ENCODE measurements at regions not wholly inside any gene's neighbourhood (a gene's known extent, or its start where the extent isn't known, plus 50 kb on each side); places are given as distances from the start of the nearest gene placed in this dataset.

GRCh38 chr13:79770056-79770455 is 289.1 kb downstream of the NDFIP2 start:
- Mint-ChIP-seq H3K36me3 (ENCODE audit: low read depth) (no peaks in the 10 kb centered on the region), H3K4me3 (no peak overlapping the region), H3K9me3 (ENCODE audit: insufficient read depth) (no peaks in the 10 kb centered on the region), H3K4me1 (ENCODE audit: low read depth) (no peaks in the 10 kb centered on the region), H3K27ac (no peak overlapping the region), H3K27me3 (ENCODE audit: low read depth) (no peaks in the 10 kb centered on the region)
- POLR2A ChIA-PET, result no interaction called here
- DNase-seq (no peak), ATAC-seq (no peak)
- CTCF ChIA-PET, result no interaction called here

GRCh38 chr13:79767126-79767525 is 286.2 kb downstream of the NDFIP2 start:
- ATAC-seq, result no peak
- no peaks in the 10 kb centered on the region for H3K36me3 Mint-ChIP-seq (ENCODE audit: low read depth)
- no peak for DNase-seq
- H3K4me1 Mint-ChIP-seq (ENCODE audit: low read depth), result no peaks in the 10 kb centered on the region
- no peaks in the 10 kb centered on the region for H3K9me3 Mint-ChIP-seq (ENCODE audit: insufficient read depth)
- H3K27ac Mint-ChIP-seq, result no peak overlapping the region
- no peak overlapping the region for H3K4me3 Mint-ChIP-seq
- ChIA-PET CTCF (no interaction called here), POLR2A (no interaction called here)
- H3K27me3 Mint-ChIP-seq (ENCODE audit: low read depth), result no peaks in the 10 kb centered on the region

GRCh38 chr13:79765331-79765730 is 284.4 kb downstream of the NDFIP2 start:
- Mint-ChIP-seq H3K27me3 (ENCODE audit: low read depth) (no peaks in the 10 kb centered on the region), H3K4me1 (ENCODE audit: low read depth) (no peaks in the 10 kb centered on the region), H3K27ac (no peak overlapping the region), H3K9me3 (ENCODE audit: insufficient read depth) (no peaks in the 10 kb centered on the region), H3K36me3 (ENCODE audit: low read depth) (no peaks in the 10 kb centered on the region), H3K4me3 (no peak overlapping the region)
- POLR2A ChIA-PET, result no interaction called here
- DNase-seq, result no peak
- CTCF ChIA-PET, result no interaction called here
- ATAC-seq, result no peak

GRCh38 chr13:79749984-79750551 is 269.1 kb downstream of the NDFIP2 start:
- Mint-ChIP-seq H3K4me1 (ENCODE audit: low read depth) (no peaks in the 10 kb centered on the region), H3K9me3 (ENCODE audit: insufficient read depth) (no peaks in the 10 kb centered on the region), H3K27me3 (ENCODE audit: low read depth) (no peaks in the 10 kb centered on the region), H3K4me3 (no peak overlapping the region), H3K36me3 (ENCODE audit: low read depth) (no peaks in the 10 kb centered on the region), H3K27ac (no peak overlapping the region)
- DNase-seq, result no peak
- CTCF ChIA-PET, result no interaction called here
- POLR2A ChIA-PET, result no interaction called here
- no peak for ATAC-seq

- POLR2A ChIA-PET, result no interaction called here
These were observed 268.6 kb downstream of the NDFIP2 start for GRCh38 chr13:79749566-79749965.

GRCh38 chr13:79745081-79745480 is 264.1 kb downstream of the NDFIP2 start:
- H3K4me3 Mint-ChIP-seq, result no peak overlapping the region
- no peaks in the 10 kb centered on the region for H3K27me3 Mint-ChIP-seq (ENCODE audit: low read depth)
- no peaks in the 10 kb centered on the region for H3K4me1 Mint-ChIP-seq (ENCODE audit: low read depth)
- no peaks in the 10 kb centered on the region for H3K36me3 Mint-ChIP-seq (ENCODE audit: low read depth)
- ChIA-PET CTCF (no interaction called here), POLR2A (no interaction called here)
- ATAC-seq, result no peak
- H3K27ac Mint-ChIP-seq, result no peak overlapping the region
- DNase-seq, result no peak
- H3K9me3 Mint-ChIP-seq (ENCODE audit: insufficient read depth), result no peaks in the 10 kb centered on the region

More at GRCh38 chr13:79749566-79749965, 268.6 kb downstream of the NDFIP2 start:
- Mint-ChIP-seq H3K27me3 (ENCODE audit: low read depth) (no peaks in the 10 kb centered on the region), H3K9me3 (ENCODE audit: insufficient read depth) (no peaks in the 10 kb centered on the region), H3K4me1 (ENCODE audit: low read depth) (no peaks in the 10 kb centered on the region), H3K36me3 (ENCODE audit: low read depth) (no peaks in the 10 kb centered on the region), H3K27ac (no peak overlapping the region), H3K4me3 (no peak overlapping the region)
- ATAC-seq (no peak), DNase-seq (no peak)
- CTCF ChIA-PET, result no interaction called here

GRCh38 chr13:79742923-79743322 is 262.0 kb downstream of the NDFIP2 start:
- H3K36me3 Mint-ChIP-seq (ENCODE audit: low read depth), result no peaks in the 10 kb centered on the region
- POLR2A ChIA-PET, result no interaction called here
- DNase-seq, result no peak
- no peak overlapping the region for H3K27ac Mint-ChIP-seq
- no peaks in the 10 kb centered on the region for H3K4me1 Mint-ChIP-seq (ENCODE audit: low read depth)
- ATAC-seq, result no peak
- H3K4me3 Mint-ChIP-seq, result no peak overlapping the region
- CTCF ChIA-PET, result no interaction called here
- H3K9me3 Mint-ChIP-seq (ENCODE audit: insufficient read depth), result no peaks in the 10 kb centered on the region
- no peaks in the 10 kb centered on the region for H3K27me3 Mint-ChIP-seq (ENCODE audit: low read depth)

- ChIA-PET CTCF (no interaction called here), POLR2A (no interaction called here)
- H3K4me3 Mint-ChIP-seq, result no peak overlapping the region
- H3K36me3 Mint-ChIP-seq (ENCODE audit: low read depth), result no peaks in the 10 kb centered on the region
- H3K27ac Mint-ChIP-seq, result no peak overlapping the region
- H3K4me1 Mint-ChIP-seq (ENCODE audit: low read depth), result no peaks in the 10 kb centered on the region
- H3K27me3 Mint-ChIP-seq (ENCODE audit: low read depth), result no peaks in the 10 kb centered on the region
- ATAC-seq (no peak), DNase-seq (no peak)
- no peaks in the 10 kb centered on the region for H3K9me3 Mint-ChIP-seq (ENCODE audit: insufficient read depth)
These were observed 260.0 kb downstream of the NDFIP2 start for GRCh38 chr13:79740991-79741390.

- ATAC-seq, result no peak
- DNase-seq, result no peak
- peaks cover 3% of the 10 kb centered on the region for H3K27me3 Mint-ChIP-seq (ENCODE audit: low read depth)
- H3K4me3 Mint-ChIP-seq, result no peak overlapping the region
- CTCF ChIA-PET, result no interaction called here
- POLR2A ChIA-PET, result no interaction called here
- no peaks in the 10 kb centered on the region for H3K9me3 Mint-ChIP-seq (ENCODE audit: insufficient read depth)
- H3K27ac Mint-ChIP-seq, result no peak overlapping the region
- H3K36me3 Mint-ChIP-seq (ENCODE audit: low read depth), result no peaks in the 10 kb centered on the region
- no peaks in the 10 kb centered on the region for H3K4me1 Mint-ChIP-seq (ENCODE audit: low read depth)
These were observed 255.4 kb downstream of the NDFIP2 start for GRCh38 chr13:79736356-79736755.

- Mint-ChIP-seq H3K9me3 (ENCODE audit: insufficient read depth) (no peaks in the 10 kb centered on the region), H3K4me1 (ENCODE audit: low read depth) (no peaks in the 10 kb centered on the region), H3K27ac (no peak overlapping the region), H3K4me3 (no peak overlapping the region), H3K36me3 (ENCODE audit: low read depth) (no peaks in the 10 kb centered on the region), H3K27me3 (ENCODE audit: low read depth) (peaks cover 3% of the 10 kb centered on the region)
- ChIA-PET POLR2A (no interaction called here), CTCF (no interaction called here)
- no peak for DNase-seq
- ATAC-seq, result no peak
These were observed 254.3 kb downstream of the NDFIP2 start for GRCh38 chr13:79735228-79735627.

- H3K27ac Mint-ChIP-seq, result no peak overlapping the region
- peaks cover 3% of the 10 kb centered on the region for H3K27me3 Mint-ChIP-seq (ENCODE audit: low read depth)
- ATAC-seq (no peak), DNase-seq (no peak)
- no peak overlapping the region for H3K4me3 Mint-ChIP-seq
- ChIA-PET CTCF (no interaction called here), POLR2A (no interaction called here)
- H3K9me3 Mint-ChIP-seq (ENCODE audit: insufficient read depth), result no peaks in the 10 kb centered on the region
- H3K36me3 Mint-ChIP-seq (ENCODE audit: low read depth), result no peaks in the 10 kb centered on the region
- H3K4me1 Mint-ChIP-seq (ENCODE audit: low read depth), result no peaks in the 10 kb centered on the region
These were observed 246.1 kb downstream of the NDFIP2 start for GRCh38 chr13:79727086-79727485.

- Mint-ChIP-seq H3K36me3 (ENCODE audit: low read depth) (no peaks in the 10 kb centered on the region), H3K27me3 (ENCODE audit: low read depth) (no peaks in the 10 kb centered on the region), H3K27ac (no peak overlapping the region), H3K4me1 (ENCODE audit: low read depth) (no peaks in the 10 kb centered on the region), H3K4me3 (no peak overlapping the region), H3K9me3 (ENCODE audit: insufficient read depth) (no peaks in the 10 kb centered on the region)
- DNase-seq (no peak), ATAC-seq (no peak)
- POLR2A ChIA-PET, result no interaction called here
- CTCF ChIA-PET, result no interaction called here
These were observed 244.9 kb downstream of the NDFIP2 start for GRCh38 chr13:79725841-79726240.

- no peak for ATAC-seq
- CTCF ChIA-PET, result no interaction called here
- POLR2A ChIA-PET, result no interaction called here
- Mint-ChIP-seq H3K27ac (no peak overlapping the region), H3K36me3 (ENCODE audit: low read depth) (no peaks in the 10 kb centered on the region), H3K9me3 (ENCODE audit: insufficient read depth) (no peaks in the 10 kb centered on the region), H3K27me3 (ENCODE audit: low read depth) (no peaks in the 10 kb centered on the region), H3K4me3 (no peak overlapping the region), H3K4me1 (ENCODE audit: low read depth) (no peaks in the 10 kb centered on the region)
- no peak for DNase-seq
These were observed 243.6 kb downstream of the NDFIP2 start for GRCh38 chr13:79724348-79725103.

Data from activated CD8-positive, alpha-beta T cell treated with anti-CD3 and anti-CD28 coated beads, Interleukin-2, amount 10 ng/mL, durations not matched to agents 7 days and 5 days (primary cell).